WTC11 (cell line): ENCODE measurements at regions not wholly inside any gene's neighbourhood (a gene's known extent, or its start where the extent isn't known, plus 50 kb on each side); places are given as distances from the start of the nearest gene placed in this dataset.
"Not testable (repeated sequence)": the region's sequence is repeated elsewhere in the genome, so short reads cannot be mapped to it uniquely, and the experiment has no call there.

ENCODE experiments used
- ATAC-seq: fragments of 200-7000 bp; cut with Tn5 transposase; 2 replicates; pipeline ENCODE4 v1.10.0; 2021; ENCODE audit warnings: mild to moderate bottlenecking, moderate library complexity
- CTCF ChIA-PET: fragments of 300-600 bp; sonication (Branson Sonifier 250); formaldehyde crosslinking; loops from one replicate; lab custom pipeline; 2021; ENCODE audit warnings: antibody characterized with exemption; lab: Charles Lee
- POLR2A ChIA-PET: fragments of 350-600 bp; sonication (Branson Sonifier 250); formaldehyde crosslinking; loops from one replicate; lab custom pipeline; 2021; ENCODE audit warnings: antibody characterized with exemption; lab: Charles Lee
- DNase-seq: peaks from one replicate; pipeline ENCODE4 v3.0.0; 2021; ENCODE audit warnings: low spot score
- H3K27ac Mint-ChIP-seq: 2 replicates; pipeline ENCODE4 v1.8.0; 2021; ENCODE audit warnings: mixed read lengths
- H3K27me3 Mint-ChIP-seq: 2 replicates; pipeline ENCODE4 v1.8.0; 2021; ENCODE audit warnings: low read depth, mild to moderate bottlenecking, moderate library complexity, mixed read lengths
- H3K36me3 Mint-ChIP-seq: 2 replicates; pipeline ENCODE4 v1.8.0; 2021; ENCODE audit warnings: mixed read lengths
- H3K4me1 Mint-ChIP-seq: 2 replicates; pipeline ENCODE4 v1.8.0; 2022; ENCODE audit warnings: mixed read lengths
- H3K4me3 Mint-ChIP-seq: 2 replicates; pipeline ENCODE4 v1.8.0; 2021; ENCODE audit warnings: mild to moderate bottlenecking, moderate library complexity, mixed read lengths
- H3K9me3 Mint-ChIP-seq: 2 replicates; pipeline ENCODE4 v1.8.0; 2021; ENCODE audit warnings: mixed read lengths
- ATF3 ChIP-seq: sonication (generic); formaldehyde crosslinking; conservative IDR thresholded peaks from 2 replicates; pipeline ENCODE4 v1.8.1; 2022; ENCODE audit warnings: mild to moderate bottlenecking, missing genetic modification reagents
- CDX4 ChIP-seq: fragments of 250-450 bp; sonication (Bioruptor Pico); IDR thresholded peaks from 2 replicates; pipeline ENCODE4 v1.9.0; 2021; ENCODE audit warnings: moderate library complexity, mild to moderate bottlenecking, inconsistent platforms, borderline replicate concordance
- CTCF ChIP-seq: fragments of 200-600 bp; IDR thresholded peaks from 2 replicates; pipeline ENCODE4 v1.8.0; 2022; ENCODE audit warnings: antibody characterized with exemption
- EMX1 ChIP-seq: fragments of 250-450 bp; sonication (Bioruptor Pico); IDR thresholded peaks from 2 replicates; pipeline ENCODE4 v1.8.0; 2021; ENCODE audit warnings: mild to moderate bottlenecking
- JAZF1 ChIP-seq: fragments of 250-450 bp; sonication (Bioruptor Pico); IDR thresholded peaks from 2 replicates; pipeline ENCODE4 v1.9.0; 2021; ENCODE audit warnings: moderate library complexity, mild to moderate bottlenecking, inconsistent platforms
- MXD4 ChIP-seq: fragments of 250-450 bp; sonication (Bioruptor Pico); IDR thresholded peaks from 2 replicates; pipeline ENCODE4 v1.8.0; 2021; ENCODE audit warnings: mild to moderate bottlenecking, moderate library complexity, borderline replicate concordance
- MYBL2 ChIP-seq: sonication (generic); formaldehyde crosslinking; IDR thresholded peaks from 2 replicates; pipeline ENCODE4 v1.8.1; 2023; ENCODE audit warnings: mild to moderate bottlenecking, moderate library complexity, missing genetic modification reagents
- NFE2L1 ChIP-seq: sonication (generic); formaldehyde crosslinking; IDR thresholded peaks from 2 replicates; pipeline ENCODE4 v1.8.1; 2023; ENCODE audit warnings: missing genetic modification reagents
- NFYB ChIP-seq: sonication (generic); formaldehyde crosslinking; conservative IDR thresholded peaks from 2 replicates; pipeline ENCODE4 v1.8.0; 2022; ENCODE audit warnings: low read depth, missing genetic modification reagents
- NR2C2 ChIP-seq: sonication (generic); formaldehyde crosslinking; IDR thresholded peaks from 2 replicates; pipeline ENCODE4 v1.8.0; 2022; ENCODE audit warnings: mild to moderate bottlenecking, missing genetic modification reagents
- OVOL2 ChIP-seq: fragments of 250-450 bp; sonication (Bioruptor Pico); IDR thresholded peaks from 2 replicates; pipeline ENCODE4 v1.9.0; 2021; ENCODE audit warnings: mild to moderate bottlenecking, borderline replicate concordance
- PRDM15 ChIP-seq: sonication (generic); formaldehyde crosslinking; IDR thresholded peaks from 2 replicates; pipeline ENCODE4 v1.8.0; 2022; ENCODE audit warnings: missing genetic modification reagents
- RELA ChIP-seq: sonication (generic); formaldehyde crosslinking; IDR thresholded peaks from 2 replicates; pipeline ENCODE4 v1.8.1; 2022; ENCODE audit warnings: missing genetic modification reagents, mild to moderate bottlenecking, borderline replicate concordance
- SMAD3 ChIP-seq: sonication (generic); formaldehyde crosslinking; IDR thresholded peaks from 2 replicates; pipeline ENCODE4 v1.8.0; 2022; ENCODE audit warnings: missing genetic modification reagents, mild to moderate bottlenecking, borderline replicate concordance
- TEAD1 ChIP-seq: sonication (generic); formaldehyde crosslinking; IDR thresholded peaks from 2 replicates; pipeline ENCODE4 v1.8.0; 2022; ENCODE audit warnings: mild to moderate bottlenecking, missing genetic modification reagents
- USF1 ChIP-seq: sonication (generic); formaldehyde crosslinking; IDR thresholded peaks from 2 replicates; pipeline ENCODE4 v1.8.0; 2022; ENCODE audit warnings: mild to moderate bottlenecking, missing genetic modification reagents
- ZBTB21 ChIP-seq: sonication (generic); formaldehyde crosslinking; IDR thresholded peaks from 2 replicates; pipeline ENCODE4 v1.8.1; 2023; ENCODE audit warnings: mild to moderate bottlenecking, missing genetic modification reagents, borderline replicate concordance
- ZBTB43 ChIP-seq: sonication (generic); formaldehyde crosslinking; IDR thresholded peaks from 2 replicates; pipeline ENCODE4 v1.8.1; 2023; ENCODE audit warnings: mild to moderate bottlenecking, missing genetic modification reagents
- ZNF138 ChIP-seq: sonication (generic); formaldehyde crosslinking; conservative IDR thresholded peaks from 2 replicates; pipeline ENCODE4 v1.8.1; 2022; ENCODE audit warnings: mild to moderate bottlenecking, moderate library complexity, missing genetic modification reagents
- ZNF281 ChIP-seq: sonication (generic); formaldehyde crosslinking; IDR thresholded peaks from 2 replicates; pipeline ENCODE4 v1.8.0; 2023; ENCODE audit warnings: mild to moderate bottlenecking, missing genetic modification reagents
- ZNF416 ChIP-seq: fragments of 250-450 bp; sonication (Bioruptor Pico); IDR thresholded peaks from 2 replicates; pipeline ENCODE4 v1.9.0; 2021; ENCODE audit warnings: mild to moderate bottlenecking, inconsistent platforms
- ZNF425 ChIP-seq: fragments of 250-450 bp; sonication (Bioruptor Pico); conservative IDR thresholded peaks from 2 replicates; pipeline ENCODE4 v1.9.0; 2021; ENCODE audit warnings: mild to moderate bottlenecking

- no peak for TF ChIP-seq PRDM15
- no peak for TF ChIP-seq JAZF1 (CRISPR knock-in tag)
- TF ChIP-seq ZNF138 (CRISPR knock-in tag): no peak
- TF ChIP-seq CDX4 (CRISPR knock-in tag): no peak
- no peak for TF ChIP-seq USF1 (CRISPR knock-in tag)
- no peak for TF ChIP-seq ZBTB21 (CRISPR knock-in tag)
- TF ChIP-seq MYBL2 (CRISPR knock-in tag): no peak
- TF ChIP-seq NR2C2: no peak
- no peak for TF ChIP-seq CTCF
- no peak for TF ChIP-seq ATF3 (CRISPR knock-in tag)
Measured at GRCh38 chrX:113384628-113385027, 544.0 kb upstream of the AMOT start (continued).

GRCh38 chrX:113373421-113373820 is 532.8 kb upstream of the AMOT start:
- DNase-seq, ATAC-seq, POLR2A ChIA-PET, H3K27me3 Mint-ChIP-seq, CTCF ChIA-PET, H3K4me3 Mint-ChIP-seq, H3K27ac Mint-ChIP-seq: not testable (repeated sequence)
- Mint-ChIP-seq H3K4me1 (peaks cover 16% of the 10 kb centered on the region), H3K9me3 (peaks cover 11% of the 10 kb centered on the region), H3K36me3 (peaks cover 27% of the 10 kb centered on the region)

GRCh38 chrX:113370006-113370405 is 529.4 kb upstream of the AMOT start:
- ATAC-seq (no peak), DNase-seq (no peak)
- Mint-ChIP-seq H3K4me3 (no peak overlapping the region), H3K9me3 (no peaks in the 10 kb centered on the region), H3K27me3 (no peaks in the 10 kb centered on the region), H3K4me1 (peaks cover 16% of the 10 kb centered on the region), H3K27ac (no peak overlapping the region), H3K36me3 (peaks cover 13% of the 10 kb centered on the region)
- POLR2A ChIA-PET: no interaction called here
- CTCF ChIA-PET: no interaction called here
- TF ChIP-seq TEAD1 (CRISPR knock-in tag): no peak
- no peak for TF ChIP-seq RELA
- no peak for TF ChIP-seq NFE2L1 (CRISPR knock-in tag)
- TF ChIP-seq ZNF425 (CRISPR knock-in tag): no peak
- no peak for TF ChIP-seq SMAD3 (CRISPR knock-in tag)
- no peak for TF ChIP-seq NFYB
- TF ChIP-seq ZBTB43 (CRISPR knock-in tag): no peak
- no peak for TF ChIP-seq OVOL2
- no peak for TF ChIP-seq ZNF281 (CRISPR knock-in tag)
- TF ChIP-seq MXD4 (CRISPR knock-in tag): no peak
- TF ChIP-seq EMX1 (CRISPR knock-in tag): no peak
- no peak for TF ChIP-seq ZNF416 (CRISPR knock-in tag)
